Testis (tissue), 2 donors: ENCODE measurements at regions not wholly inside any gene's neighbourhood (a gene's known extent, or its start where the extent isn't known, plus 50 kb on each side); places are given as distances from the start of the nearest gene placed in this dataset.

Experiments used
- DNase-seq: peaks from one replicate; pipeline ENCODE4 v3.0.0-alpha.2; 2019
- H3K27ac ChIP-seq, 2 donors: fragments of 200-600 bp; sonication (generic); one replicate each; pipeline ENCODE4 v1.5.1; 2019
- H3K27me3 ChIP-seq: fragments of 200-600 bp; sonication (generic); one replicate; pipeline ENCODE4 v1.5.1; 2019
- H3K36me3 ChIP-seq: fragments of 200-600 bp; sonication (generic); one replicate; pipeline ENCODE4 v1.5.1; 2017; ENCODE audit warnings: low read depth; ENCODE audit errors: missing control alignments
- H3K4me1 ChIP-seq: fragments of 200-600 bp; sonication (generic); one replicate; pipeline ENCODE4 v1.5.1; 2019
- H3K4me3 ChIP-seq, 2 donors: fragments of 200-600 bp; sonication (generic); one replicate each; pipeline ENCODE4 v1.5.1; 2017 to 2019
- H3K9me3 ChIP-seq: fragments of 200-600 bp; sonication (generic); one replicate; pipeline ENCODE4 v1.5.1; 2017
- CTCF ChIP-seq, 3 experiments: fragments of 450-650 bp in 2 of 3; fragments of 200-600 bp in 1 of 3; sonication (generic) in 1 of 3; IDR thresholded peaks; one replicate each; pipeline ENCODE4 v1.5.1; 2016 to 2019; ENCODE audit warnings: antibody characterized with exemption in 3 of 3, mild to moderate bottlenecking in 2 of 3, moderate library complexity in 1 of 3
- POLR2A ChIP-seq: fragments of 450-650 bp; IDR thresholded peaks from one replicate; pipeline ENCODE4 v1.6.1; 2017; ENCODE audit warnings: antibody characterized with exemption, mild to moderate bottlenecking, moderate library complexity
- WGBS, 2 donors: methylation state at CpG; one replicate each; pipeline ENCODE4 v1.1.5; 2018; 5-methylcytosine and 5-hydroxymethylcytosine counted together
- intact Hi-C: fragments of 100-400 bp; cut with DNase I; formaldehyde crosslinking; loops from one replicate; pipeline ENCODE4 v1.15.1; 2023; ENCODE audit warnings: low total_unique reads

- 64 to 76% methylated on average over 2 of the region's 2 CpGs for WGBS, 2 donors
- no peak overlapping the region for H3K4me3 ChIP-seq
- intact Hi-C loops: no loop called here
Observed at GRCh38 chr1:181910905-181911304, 150.6 kb downstream of the ZNF648 start.

GRCh38 chr1:181909010-181909409, 152.5 kb downstream of the ZNF648 start:
- intact Hi-C loops: no loop called here
- WGBS, 2 donors: 72 to 88% methylated on average over 1 of the region's 1 CpG
- H3K4me1 ChIP-seq: no peaks in the 10 kb centered on the region

More at GRCh38 chr1:181910905-181911304, 150.6 kb downstream of the ZNF648 start:
- no peak for DNase-seq
- H3K9me3 ChIP-seq: no peaks in the 10 kb centered on the region
- H3K27me3 ChIP-seq: no peaks in the 10 kb centered on the region
- no peaks in the 10 kb centered on the region for H3K4me1 ChIP-seq
- no peak overlapping the region for H3K27ac ChIP-seq
- no peak for TF ChIP-seq POLR2A
- no peak for TF ChIP-seq CTCF (IDR thresholded peaks at IDR 0.05)
- no peaks in the 10 kb centered on the region for H3K36me3 ChIP-seq

GRCh38 chr1:181906631-181907030, 154.9 kb downstream of the ZNF648 start:
- H3K4me1 ChIP-seq: no peaks in the 10 kb centered on the region
- no peak overlapping the region for H3K27ac ChIP-seq
- TF ChIP-seq CTCF (IDR thresholded peaks at IDR 0.05) (no peak), POLR2A (no peak)
- H3K4me3 ChIP-seq: no peak overlapping the region
- no peak for DNase-seq
- no peaks in the 10 kb centered on the region for H3K36me3 ChIP-seq
- intact Hi-C loops: no loop called here
- no peaks in the 10 kb centered on the region for H3K9me3 ChIP-seq
- WGBS, 2 donors: 75 to 77% methylated on average over 6 of the region's 6 CpGs
- H3K27me3 ChIP-seq: no peaks in the 10 kb centered on the region

More at GRCh38 chr1:181909010-181909409, 152.5 kb downstream of the ZNF648 start:
- TF ChIP-seq CTCF (IDR thresholded peaks at IDR 0.05) (no peak), POLR2A (no peak)
- Histone ChIP-seq H3K27me3 (no peaks in the 10 kb centered on the region), H3K9me3 (no peaks in the 10 kb centered on the region), H3K36me3 (no peaks in the 10 kb centered on the region), H3K4me3 (no peak overlapping the region), H3K27ac (no peak overlapping the region)
- no peak for DNase-seq

- Histone ChIP-seq H3K27ac (no peak overlapping the region), H3K4me1 (no peaks in the 10 kb centered on the region), H3K27me3 (no peaks in the 10 kb centered on the region), H3K4me3 (no peak overlapping the region), H3K9me3 (no peaks in the 10 kb centered on the region), H3K36me3 (no peaks in the 10 kb centered on the region)
- intact Hi-C loops: no loop called here
- TF ChIP-seq POLR2A (no peak), CTCF (IDR thresholded peaks at IDR 0.05) (no peak)
- WGBS, 2 donors: 41 to 58% methylated on average over 2 of the region's 2 CpGs
- DNase-seq: no peak
Observed at GRCh38 chr1:181905944-181906597, 155.4 kb downstream of the ZNF648 start.

- TF ChIP-seq CTCF (IDR thresholded peaks at IDR 0.05) (no peak), POLR2A (no peak)
- DNase-seq: no peak
Observed at GRCh38 chr1:181898773-181899172, 162.7 kb downstream of the ZNF648 start.

More at GRCh38 chr1:181898773-181899172, 162.7 kb downstream of the ZNF648 start:
- H3K36me3 ChIP-seq: no peaks in the 10 kb centered on the region
- intact Hi-C loops: no loop called here
- H3K4me1 ChIP-seq: no peaks in the 10 kb centered on the region
- no peaks in the 10 kb centered on the region for H3K9me3 ChIP-seq
- no peaks in the 10 kb centered on the region for H3K27me3 ChIP-seq
- no peak overlapping the region for H3K27ac ChIP-seq
- H3K4me3 ChIP-seq: no peak overlapping the region
